ENCODE measurements at regions not wholly inside any gene's neighbourhood (a gene's known extent, or its start where the extent isn't known, plus 50 kb on each side); places are given as distances from the start of the nearest gene placed in this dataset.
"Not testable (repeated sequence)": the region's sequence is repeated elsewhere in the genome, so short reads cannot be mapped to it uniquely, and the experiment has no call there.

DNA sequence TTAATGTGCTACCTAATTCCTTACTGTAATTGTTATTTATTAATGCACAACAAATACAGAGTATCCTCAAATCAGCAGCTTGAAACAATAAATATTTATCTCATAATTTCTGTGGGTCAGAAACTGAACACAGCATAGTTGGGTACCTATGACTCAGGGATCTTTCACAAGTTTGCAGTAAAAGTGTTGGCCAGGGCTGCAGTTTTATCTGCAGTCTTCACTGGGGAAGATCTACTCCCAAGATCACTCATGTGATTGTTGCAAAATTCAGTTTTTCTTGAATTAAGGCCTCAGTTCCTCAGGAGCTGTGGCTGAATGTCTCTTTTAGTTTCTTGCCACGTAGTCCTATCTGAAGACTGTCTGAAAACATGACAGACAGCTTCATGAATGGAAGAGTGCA, 237.8 kb downstream of the ZWINT start:
- no peak for TF ChIP-seq CTCF (IDR thresholded peaks at IDR 0.05; ENCODE audit: insufficient read depth, low read depth, low read length)
- no peak for DNase-seq (ENCODE audit: low read depth)
- no peak overlapping the region for H3K4me3 ChIP-seq (ENCODE audit: low read depth, low read length)

DNA sequence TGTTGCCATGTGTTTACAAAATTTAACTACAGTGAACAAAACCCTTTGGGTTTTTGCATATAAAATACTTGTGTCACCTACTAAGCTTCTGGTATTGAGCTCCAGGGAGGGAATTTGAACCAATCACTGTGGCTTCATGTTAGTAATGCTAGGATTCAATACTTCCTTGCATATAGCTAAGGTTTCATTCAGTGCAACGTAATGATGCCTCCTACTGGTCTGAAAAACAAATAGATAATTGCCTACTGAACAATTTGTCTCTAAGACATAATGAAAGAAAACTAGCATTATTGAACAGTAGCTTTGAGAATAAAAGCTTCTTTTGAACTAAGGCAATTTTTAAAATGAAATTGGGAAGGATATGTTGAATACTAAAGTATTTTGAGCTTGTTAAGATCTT, 244.4 kb downstream of the ZWINT start:
- DNase-seq (ENCODE audit: low read depth), result no peak
- no peak for TF ChIP-seq CTCF (IDR thresholded peaks at IDR 0.05; ENCODE audit: insufficient read depth, low read depth, low read length)
- H3K4me3 ChIP-seq (ENCODE audit: low read depth, low read length), result no peak overlapping the region

- H3K4me3 ChIP-seq (ENCODE audit: low read depth, low read length), result no peak overlapping the region
- no peak for TF ChIP-seq CTCF (IDR thresholded peaks at IDR 0.05; ENCODE audit: insufficient read depth, low read depth, low read length)
- no peak for DNase-seq (ENCODE audit: low read depth)
These were observed 251.6 kb downstream of the ZWINT start for GRCh38 chr10:56109454-56109853.

- TF ChIP-seq CTCF (IDR thresholded peaks at IDR 0.05; ENCODE audit: insufficient read depth, low read depth, low read length), result no peak
These were observed 256.1 kb downstream of the ZWINT start for GRCh38 chr10:56104923-56105322.

DNA sequence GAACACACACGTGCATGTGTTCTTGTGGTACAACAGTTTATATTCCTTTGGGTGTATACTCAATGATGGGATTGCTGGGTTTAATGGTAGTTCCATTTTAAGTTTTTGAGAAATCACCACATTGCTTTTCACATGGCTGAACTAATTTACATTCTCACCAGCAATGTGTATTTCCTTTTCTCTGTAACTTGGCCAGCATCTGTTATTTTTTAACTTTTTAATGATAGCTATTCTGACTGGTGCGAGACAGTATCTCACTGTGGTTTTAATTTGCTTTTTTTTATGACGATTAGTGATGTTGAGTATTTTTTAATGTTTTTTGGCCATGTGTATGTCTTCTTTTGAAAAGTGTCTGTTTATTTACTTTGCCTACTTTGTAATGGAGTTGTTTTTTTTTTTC, 256.6 kb downstream of the ZWINT start:
- no peak for TF ChIP-seq CTCF (IDR thresholded peaks at IDR 0.05; ENCODE audit: insufficient read depth, low read depth, low read length)
- H3K4me3 ChIP-seq (ENCODE audit: low read depth, low read length), result no peak overlapping the region
- no peak for DNase-seq (ENCODE audit: low read depth)

More at GRCh38 chr10:56104923-56105322, 256.1 kb downstream of the ZWINT start:
- H3K4me3 ChIP-seq (ENCODE audit: low read depth, low read length), result no peak overlapping the region
- DNase-seq (ENCODE audit: low read depth), result no peak

DNA sequence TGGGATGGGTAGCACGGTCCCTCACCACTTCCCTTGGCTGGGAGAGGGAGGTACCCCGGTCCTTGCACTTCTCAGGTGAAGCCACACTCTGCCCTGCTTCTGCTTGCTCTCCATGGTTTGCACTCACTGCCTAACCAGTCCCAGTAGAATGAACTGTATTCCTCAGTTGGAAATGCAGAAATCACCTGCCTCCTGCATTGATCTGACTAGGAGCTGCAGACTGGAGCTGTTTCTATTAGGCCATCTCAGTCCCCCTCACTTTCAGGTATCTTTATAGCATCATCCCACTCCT, 264.9 kb downstream of the ZWINT start:
- no peak for TF ChIP-seq CTCF (IDR thresholded peaks at IDR 0.05; ENCODE audit: insufficient read depth, low read depth, low read length)
- H3K4me3 ChIP-seq (ENCODE audit: low read depth, low read length), result no peak overlapping the region
- DNase-seq (ENCODE audit: low read depth), result no peak

GRCh38 chr10:56095506-56096225, 265.4 kb downstream of the ZWINT start:
- TF ChIP-seq CTCF (IDR thresholded peaks at IDR 0.05; ENCODE audit: insufficient read depth, low read depth, low read length), result no peak
- no peak for DNase-seq (ENCODE audit: low read depth)
- no peak overlapping the region for H3K4me3 ChIP-seq (ENCODE audit: low read depth, low read length)

GRCh38 chr10:56093645-56094044, 267.4 kb downstream of the ZWINT start:
- DNase-seq (ENCODE audit: low read depth); H3K4me3 ChIP-seq (ENCODE audit: low read depth, low read length): not testable (repeated sequence)
